ENCODE measurements at regions not wholly inside any gene's neighbourhood (a gene's known extent, or its start where the extent isn't known, plus 50 kb on each side); places are given as distances from the start of the nearest gene placed in this dataset.

DNA sequence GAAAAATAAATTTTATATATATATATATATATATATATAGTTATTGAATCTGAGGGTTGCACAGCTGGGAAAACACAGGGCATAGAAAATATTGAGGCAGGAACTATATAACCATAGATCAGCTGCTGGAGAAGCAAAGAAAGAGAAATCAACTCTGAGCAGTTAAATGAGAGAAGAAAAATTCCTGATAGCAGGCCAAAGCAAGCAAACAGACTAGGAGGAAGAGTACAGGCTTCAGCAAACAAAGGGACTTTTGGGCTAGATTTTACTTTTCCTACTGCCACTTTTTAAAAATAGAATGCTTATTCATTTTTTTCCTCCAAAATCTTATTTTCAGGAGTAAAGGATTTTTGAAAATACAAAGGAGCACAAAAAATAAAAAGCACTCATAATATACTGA, 216.0 kb upstream of the PRKD1 start:
- TF ChIP-seq POLR2AphosphoS5 (IDR thresholded peaks at IDR 0.05) (no peak), CTCF (IDR thresholded peaks at IDR 0.05) (no peak)

Measured in esophagus muscularis mucosa (tissue), 3 donors.